Transverse colon (tissue), 4 donors: ENCODE measurements at regions not wholly inside any gene's neighbourhood (a gene's known extent, or its start where the extent isn't known, plus 50 kb on each side); places are given as distances from the start of the nearest gene placed in this dataset.

Source experiments
- DNase-seq: peaks from one replicate; pipeline ENCODE4 v3.0.0-alpha.2; 2019
- H3K27ac ChIP-seq, 4 donors: fragments of 200-600 bp; sonication (generic); 2 replicates each; pipeline ENCODE4 v1.5.1; 2016 to 2018; ENCODE audit warnings: inconsistent platforms in 4 of 4
- H3K27me3 ChIP-seq: fragments of 200-600 bp; sonication (generic); 2 replicates; pipeline ENCODE4 v1.5.1; 2017; ENCODE audit warnings: inconsistent platforms
- H3K36me3 ChIP-seq, 4 donors: fragments of 200-600 bp; sonication (generic); 2 replicates each; pipeline ENCODE4 v1.5.1; 2017 to 2019; ENCODE audit warnings: inconsistent platforms in 4 of 4
- H3K4me1 ChIP-seq, 4 donors: fragments of 200-600 bp; sonication (generic); 2 replicates each; pipeline ENCODE4 v1.5.1; 2017 to 2020; ENCODE audit warnings: inconsistent platforms in 4 of 4
- H3K4me3 ChIP-seq, 4 donors: fragments of 200-600 bp; sonication (generic); 1 replicate in 1 of 4; 2 replicates in 3 of 4; pipeline versions ENCODE4 v1.5.1 to v1.6.1; 2017 to 2019; ENCODE audit warnings: inconsistent platforms in 4 of 4
- H3K9me3 ChIP-seq, 2 donors: fragments of 200-600 bp; sonication (generic); 2 replicates each; pipeline ENCODE4 v1.5.1; 2017 to 2019; ENCODE audit warnings: inconsistent platforms in 2 of 2
- CTCF ChIP-seq, 5 experiments: fragments of 200-600 bp in 3 of 5; fragments of 450-650 bp in 2 of 5; sonication (generic) in 3 of 5; IDR thresholded peaks; 1 replicate in 2 of 5; 2 replicates in 3 of 5; pipeline ENCODE4 v1.5.1; 2016 to 2017; ENCODE audit warnings: antibody characterized with exemption in 5 of 5, inconsistent platforms in 3 of 5, mild to moderate bottlenecking in 2 of 5, moderate library complexity in 1 of 5
- EP300 ChIP-seq: sonication (generic); formaldehyde crosslinking; IDR thresholded peaks from one replicate; pipeline ENCODE4 v1.6.1; 2017; ENCODE audit warnings: antibody characterized with exemption, low read depth
- POLR2A ChIP-seq: fragments of 450-650 bp; IDR thresholded peaks from one replicate; pipeline ENCODE4 v1.6.1; 2016; ENCODE audit warnings: antibody characterized with exemption, mild to moderate bottlenecking, moderate library complexity
- POLR2AphosphoS5 ChIP-seq, 3 donors: sonication (generic); formaldehyde crosslinking; IDR thresholded peaks; one replicate each; pipeline ENCODE4 v1.6.1; 2016; ENCODE audit warnings: antibody characterized with exemption in 3 of 3
- WGBS, 2 donors: methylation state at CpG; one replicate each; pipeline ENCODE4 v1.1.5; 2018; ENCODE audit warnings: low coverage in 1 of 2; 5-methylcytosine and 5-hydroxymethylcytosine counted together
- in situ Hi-C, 4 donors: fragments of 200-750 bp; cut with MboI; loops; one replicate each; pipeline versions ENCODE4 v1.15.0 to v1.15.1; 2017; ENCODE audit warnings: low sequenced_read_pairs in 3 of 4, low pct_ligation_motif_present in 1 of 4, low pct_unique_long_range_greater_than_20kb in 1 of 4
- intact Hi-C: fragments of 100-400 bp; cut with DNase I; formaldehyde crosslinking; loops from one replicate; pipeline ENCODE4 v1.15.1; 2023; ENCODE audit warnings: low total_unique reads

GRCh38 chr2:194999771-195000170, 657.3 kb upstream of the SLC39A10 start:
- in situ Hi-C loops: no loop called here
- Histone ChIP-seq H3K4me3 (no peak overlapping the region), H3K27ac (no peak overlapping the region), H3K9me3 (no peaks in the 10 kb centered on the region), H3K4me1 (no peaks in the 10 kb centered on the region), H3K27me3 (no peaks in the 10 kb centered on the region), H3K36me3 (no peaks in the 10 kb centered on the region)
- TF ChIP-seq POLR2AphosphoS5 (IDR thresholded peaks at IDR 0.05): no peak
- no peak for TF ChIP-seq EP300
- TF ChIP-seq POLR2A: no peak
- TF ChIP-seq CTCF (IDR thresholded peaks at IDR 0.05): no peak
- no peak for DNase-seq
- intact Hi-C loops: no loop called here
- WGBS, 2 donors: 31 to 41% methylated on average over 4 of the region's 4 CpGs

GRCh38 chr2:194992648-194993047, 664.4 kb upstream of the SLC39A10 start:
- TF ChIP-seq CTCF (IDR thresholded peaks at IDR 0.05) (no peak), EP300 (no peak), POLR2A (no peak), POLR2AphosphoS5 (IDR thresholded peaks at IDR 0.05) (no peak)
- no peak overlapping the region for H3K4me3 ChIP-seq
- no peak for DNase-seq
- in situ Hi-C loops (no loop called here), intact Hi-C loops (no loop called here)
- H3K9me3 ChIP-seq: no peaks in the 10 kb centered on the region
- no peaks in the 10 kb centered on the region for H3K36me3 ChIP-seq
- WGBS, 2 donors: 81 to 82% methylated on average over 2 of the region's 2 CpGs
- no peaks in the 10 kb centered on the region for H3K4me1 ChIP-seq
- H3K27me3 ChIP-seq: no peaks in the 10 kb centered on the region
- H3K27ac ChIP-seq: no peak overlapping the region

GRCh38 chr2:194985258-194985657, 671.8 kb upstream of the SLC39A10 start:
- Histone ChIP-seq H3K36me3 (no peaks in the 10 kb centered on the region), H3K4me1 (no peaks in the 10 kb centered on the region), H3K4me3 (no peak overlapping the region), H3K27me3 (no peaks in the 10 kb centered on the region), H3K9me3 (peaks cover 6 to 8% of the 10 kb centered on the region in 2 donors), H3K27ac (no peak overlapping the region)
- intact Hi-C loops: no loop called here
- WGBS, 2 donors: 27 to 58% methylated on average over 1 of the region's 1 CpG
- no peak for DNase-seq
- TF ChIP-seq EP300 (no peak), POLR2AphosphoS5 (IDR thresholded peaks at IDR 0.05) (no peak), POLR2A (no peak), CTCF (IDR thresholded peaks at IDR 0.05) (no peak)
- in situ Hi-C loops: no loop called here

- H3K4me3 ChIP-seq: no peak overlapping the region
- H3K4me1 ChIP-seq: no peaks in the 10 kb centered on the region
- H3K36me3 ChIP-seq: no peaks in the 10 kb centered on the region
- WGBS, 2 donors: 56 to 77% methylated on average over 1 to 4 of the region's 4 CpGs
- intact Hi-C loops: no loop called here
- H3K27me3 ChIP-seq: no peaks in the 10 kb centered on the region
- no peaks in the 10 kb centered on the region for H3K9me3 ChIP-seq
- TF ChIP-seq POLR2A (no peak), EP300 (no peak), CTCF (IDR thresholded peaks at IDR 0.05) (no peak), POLR2AphosphoS5 (IDR thresholded peaks at IDR 0.05) (no peak)
- H3K27ac ChIP-seq: no peak overlapping the region
- DNase-seq: no peak
- in situ Hi-C loops: no loop called here
These were observed 694.8 kb upstream of the SLC39A10 start for GRCh38 chr2:194962254-194962653.
